HEK293T (cell line): ENCODE measurements at regions not wholly inside any gene's neighbourhood (a gene's known extent, or its start where the extent isn't known, plus 50 kb on each side); places are given as distances from the start of the nearest gene placed in this dataset.

Experiments
- ARNT ChIP-seq: fragments of 450-650 bp; IDR thresholded peaks from 2 replicates; pipeline ENCODE4 v1.6.1; 2017; ENCODE audit warnings: mild to moderate bottlenecking
- ELF4 ChIP-seq: fragments of 450-650 bp; IDR thresholded peaks from 2 replicates; pipeline ENCODE4 v1.6.1; 2017; ENCODE audit warnings: antibody characterized with exemption
- FOXK2 ChIP-seq: fragments of 450-650 bp; IDR thresholded peaks from 2 replicates; pipeline ENCODE4 v1.6.1; 2016; ENCODE audit warnings: mild to moderate bottlenecking
- FOXM1 ChIP-seq: fragments of 450-650 bp; IDR thresholded peaks from 2 replicates; pipeline ENCODE4 v1.6.1; 2017; ENCODE audit warnings: mild to moderate bottlenecking, borderline replicate concordance
- NFRKB ChIP-seq: fragments of 450-650 bp; IDR thresholded peaks from 2 replicates; pipeline ENCODE4 v1.6.1; 2016; ENCODE audit warnings: mild to moderate bottlenecking, moderate library complexity
- SP1 ChIP-seq: fragments of 450-650 bp; IDR thresholded peaks from 2 replicates; pipeline ENCODE4 v1.6.1; 2017
- SUZ12 ChIP-seq: fragments of 450-650 bp; IDR thresholded peaks from 2 replicates; pipeline ENCODE4 v1.6.1; 2016; ENCODE audit warnings: mild to moderate bottlenecking
- TARDBP ChIP-seq: fragments of 450-650 bp; IDR thresholded peaks from 2 replicates; pipeline ENCODE4 v1.6.1; 2016

- TF ChIP-seq NFRKB (no peak), FOXK2 (no peak), ARNT (no peak), FOXM1 (no peak), TARDBP (no peak), SUZ12 (no peak), ELF4 (no peak), SP1 (no peak)
These were observed 1109.2 kb upstream of the CDH8 start for GRCh38 chr16:63145411-63145810.
